Neural progenitor cell (in vitro differentiated cells): ENCODE measurements at regions not wholly inside any gene's neighbourhood (a gene's known extent, or its start where the extent isn't known, plus 50 kb on each side); places are given as distances from the start of the nearest gene placed in this dataset.
A peak's percentile ranks its signal among the peaks of the same experiment; 100 is the strongest.
"Not testable (repeated sequence)": the region's sequence is repeated elsewhere in the genome, so short reads cannot be mapped to it uniquely, and the experiment has no call there.

Experiments
- DNase-seq: peaks from one replicate; pipeline ENCODE4 v3.0.0-alpha.2; 2016; ENCODE audit warnings: low spot score
- H2AFZ ChIP-seq: fragments of 200-600 bp; sonication (generic); replicated peaks from 2 replicates; pipeline ENCODE4 v1.6.1; 2016; ENCODE audit warnings: antibody characterized with exemption
- H3F3A ChIP-seq: fragments of 200-600 bp; sonication (generic); 2 replicates; pipeline ENCODE4 v1.6.1; 2016; ENCODE audit warnings: antibody characterized with exemption, low read depth
- H3K27ac ChIP-seq: fragments of 200-600 bp; sonication (generic); 2 replicates; pipeline ENCODE4 v1.5.1; 2016; ENCODE audit warnings: mild to moderate bottlenecking
- H3K27me3 ChIP-seq: fragments of 200-600 bp; sonication (generic); 2 replicates; pipeline ENCODE4 v1.6.1; 2016; ENCODE audit warnings: mild to moderate bottlenecking, moderate library complexity
- H3K36me3 ChIP-seq: fragments of 200-600 bp; sonication (generic); 2 replicates; pipeline ENCODE4 v1.5.1; 2016
- H3K4me1 ChIP-seq: fragments of 200-600 bp; sonication (generic); 2 replicates; pipeline ENCODE4 v1.6.1; 2016; ENCODE audit warnings: mixed run types
- H3K4me2 ChIP-seq: fragments of 200-600 bp; sonication (generic); 2 replicates; pipeline ENCODE4 v1.6.1; 2016
- H3K4me3 ChIP-seq: fragments of 200-600 bp; sonication (generic); 2 replicates; pipeline ENCODE4 v1.5.1; 2016
- H3K79me2 ChIP-seq: fragments of 200-600 bp; sonication (generic); 2 replicates; pipeline ENCODE4 v1.6.1; 2016; ENCODE audit warnings: low read depth
- H3K9ac ChIP-seq: fragments of 200-600 bp; sonication (generic); 2 replicates; pipeline ENCODE4 v1.6.1; 2016
- H3K9me3 ChIP-seq: fragments of 200-600 bp; sonication (generic); 2 replicates; pipeline ENCODE4 v1.5.1; 2016; ENCODE audit warnings: low read depth
- H4K20me1 ChIP-seq: fragments of 200-600 bp; sonication (generic); 2 replicates; pipeline ENCODE4 v1.6.1; 2016; ENCODE audit warnings: low read depth
- H3K27ac Mint-ChIP-seq: 3 replicates; pipeline ENCODE4 v1.8.0; 2021; ENCODE audit warnings: mixed read lengths
- H3K27me3 Mint-ChIP-seq: 2 replicates; pipeline ENCODE4 v1.8.0; 2022; ENCODE audit warnings: low read depth, mild to moderate bottlenecking, inconsistent platforms, moderate library complexity, mixed read lengths; ENCODE audit not compliant: insufficient read depth
- H3K36me3 Mint-ChIP-seq: 3 replicates; pipeline ENCODE4 v1.8.0; 2021; ENCODE audit warnings: mixed read lengths
- H3K4me1 Mint-ChIP-seq: 3 replicates; pipeline ENCODE4 v1.8.0; 2021; ENCODE audit warnings: mixed read lengths
- H3K4me3 Mint-ChIP-seq: 3 replicates; pipeline ENCODE4 v1.8.0; 2021; ENCODE audit warnings: mild to moderate bottlenecking, moderate library complexity, mixed read lengths
- H3K9me3 Mint-ChIP-seq: 3 replicates; pipeline ENCODE4 v1.8.0; 2020; ENCODE audit warnings: mixed read lengths
- EZH2 ChIP-seq: fragments of 200-600 bp; sonication (generic); IDR thresholded peaks from 2 replicates; pipeline ENCODE4 v1.6.1; 2017; ENCODE audit warnings: antibody characterized with exemption, mild to moderate bottlenecking, moderate library complexity
- EZH2phosphoT487 ChIP-seq: fragments of 200-600 bp; sonication (generic); IDR thresholded peaks from 2 replicates; pipeline ENCODE4 v1.6.1; 2017; ENCODE audit warnings: antibody characterized with exemption
- TF ChIP-seq, protein P1 (sequence below): fragments of 200-600 bp; sonication (generic); IDR thresholded peaks from 2 replicates; pipeline ENCODE4 v1.5.1; 2017; ENCODE audit warnings: antibody characterized with exemption, mild to moderate bottlenecking

DNA sequence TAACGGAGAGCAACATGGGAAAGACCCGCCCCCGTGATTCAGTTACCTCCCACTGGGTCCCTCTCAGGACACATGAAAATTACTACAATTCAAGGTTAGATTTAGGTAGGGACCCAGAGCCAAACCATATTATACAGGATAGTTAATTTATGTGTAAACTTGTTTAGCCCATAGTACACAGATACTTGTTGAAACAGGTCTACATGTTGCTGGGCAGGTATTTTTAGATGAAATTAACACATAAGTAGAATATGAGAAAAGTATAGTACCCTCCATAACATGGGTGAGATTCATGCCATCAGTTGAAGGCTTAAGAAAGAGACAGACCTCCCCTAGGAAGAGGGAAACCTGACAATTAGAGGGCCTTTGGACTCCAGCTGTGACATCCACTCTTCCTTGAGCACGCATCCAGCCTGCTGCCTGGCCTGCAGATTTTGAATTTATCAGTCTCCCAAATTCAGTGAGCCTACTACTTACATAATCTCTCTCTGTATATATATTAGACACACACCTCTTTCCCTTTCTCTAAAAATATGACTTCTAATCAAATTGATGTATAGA lies 463.5 kb upstream of the NETO1 start:
- Histone ChIP-seq H3K36me3 (no peaks in the 10 kb centered on the region), H2AFZ (no peak overlapping the region), H3K9ac (no peak overlapping the region), H3K9me3 (no peaks in the 10 kb centered on the region), H3F3A (no peaks in the 10 kb centered on the region), H3K27me3 (no peaks in the 10 kb centered on the region), H4K20me1 (no peaks in the 10 kb centered on the region), H3K4me1 (peaks cover 9% of the 10 kb centered on the region), H3K4me3 (no peak overlapping the region), H3K27ac (no peak overlapping the region), H3K4me2 (no peak overlapping the region), H3K79me2 (no peaks in the 10 kb centered on the region)
- no peak overlapping the region for H3K4me3 Mint-ChIP-seq
- H3K27me3 Mint-ChIP-seq = no peaks in the 10 kb centered on the region
- no peak overlapping the region for H3K27ac Mint-ChIP-seq
- H3K9me3 Mint-ChIP-seq = no peaks in the 10 kb centered on the region
- H3K4me1 Mint-ChIP-seq = peaks cover 3% of the 10 kb centered on the region
- no peaks in the 10 kb centered on the region for H3K36me3 Mint-ChIP-seq
- TF ChIP-seq, protein P1, sequence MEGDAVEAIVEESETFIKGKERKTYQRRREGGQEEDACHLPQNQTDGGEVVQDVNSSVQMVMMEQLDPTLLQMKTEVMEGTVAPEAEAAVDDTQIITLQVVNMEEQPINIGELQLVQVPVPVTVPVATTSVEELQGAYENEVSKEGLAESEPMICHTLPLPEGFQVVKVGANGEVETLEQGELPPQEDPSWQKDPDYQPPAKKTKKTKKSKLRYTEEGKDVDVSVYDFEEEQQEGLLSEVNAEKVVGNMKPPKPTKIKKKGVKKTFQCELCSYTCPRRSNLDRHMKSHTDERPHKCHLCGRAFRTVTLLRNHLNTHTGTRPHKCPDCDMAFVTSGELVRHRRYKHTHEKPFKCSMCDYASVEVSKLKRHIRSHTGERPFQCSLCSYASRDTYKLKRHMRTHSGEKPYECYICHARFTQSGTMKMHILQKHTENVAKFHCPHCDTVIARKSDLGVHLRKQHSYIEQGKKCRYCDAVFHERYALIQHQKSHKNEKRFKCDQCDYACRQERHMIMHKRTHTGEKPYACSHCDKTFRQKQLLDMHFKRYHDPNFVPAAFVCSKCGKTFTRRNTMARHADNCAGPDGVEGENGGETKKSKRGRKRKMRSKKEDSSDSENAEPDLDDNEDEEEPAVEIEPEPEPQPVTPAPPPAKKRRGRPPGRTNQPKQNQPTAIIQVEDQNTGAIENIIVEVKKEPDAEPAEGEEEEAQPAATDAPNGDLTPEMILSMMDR = no peak
- no peak for TF ChIP-seq EZH2phosphoT487
- TF ChIP-seq EZH2 = no peak
- DNase-seq = peak; percentile 43

DNA sequence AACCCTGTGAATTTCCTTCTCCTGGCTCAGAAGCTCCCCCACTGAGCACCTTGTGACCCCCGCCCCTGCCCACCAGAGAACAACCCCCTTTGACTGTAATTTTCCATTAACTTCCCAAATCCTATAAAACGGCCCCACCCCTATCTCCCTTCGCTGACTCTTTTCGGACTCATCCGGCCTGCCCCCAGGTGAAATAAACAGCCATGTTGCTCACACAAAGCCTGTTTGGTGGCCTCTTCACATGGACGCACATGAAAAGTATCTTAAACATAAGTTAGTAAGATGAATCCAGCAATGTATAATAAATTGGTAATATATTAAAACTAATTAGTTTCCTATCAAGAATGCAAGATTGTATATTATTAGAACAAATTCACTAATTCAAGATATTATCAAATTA lies 462.3 kb upstream of the NETO1 start:
- not testable (repeated sequence) for H3K27me3 ChIP-seq, H3K4me2 ChIP-seq, H3K27ac Mint-ChIP-seq, H4K20me1 ChIP-seq, H3K4me3 ChIP-seq, H3K4me3 Mint-ChIP-seq, DNase-seq, H3K9me3 ChIP-seq, H3K27me3 Mint-ChIP-seq, H3K9me3 Mint-ChIP-seq, H3K36me3 Mint-ChIP-seq, H2AFZ ChIP-seq, H3K36me3 ChIP-seq, H3K4me1 ChIP-seq, H3K27ac ChIP-seq, H3K79me2 ChIP-seq, H3K4me1 Mint-ChIP-seq, H3F3A ChIP-seq, H3K9ac ChIP-seq

DNA sequence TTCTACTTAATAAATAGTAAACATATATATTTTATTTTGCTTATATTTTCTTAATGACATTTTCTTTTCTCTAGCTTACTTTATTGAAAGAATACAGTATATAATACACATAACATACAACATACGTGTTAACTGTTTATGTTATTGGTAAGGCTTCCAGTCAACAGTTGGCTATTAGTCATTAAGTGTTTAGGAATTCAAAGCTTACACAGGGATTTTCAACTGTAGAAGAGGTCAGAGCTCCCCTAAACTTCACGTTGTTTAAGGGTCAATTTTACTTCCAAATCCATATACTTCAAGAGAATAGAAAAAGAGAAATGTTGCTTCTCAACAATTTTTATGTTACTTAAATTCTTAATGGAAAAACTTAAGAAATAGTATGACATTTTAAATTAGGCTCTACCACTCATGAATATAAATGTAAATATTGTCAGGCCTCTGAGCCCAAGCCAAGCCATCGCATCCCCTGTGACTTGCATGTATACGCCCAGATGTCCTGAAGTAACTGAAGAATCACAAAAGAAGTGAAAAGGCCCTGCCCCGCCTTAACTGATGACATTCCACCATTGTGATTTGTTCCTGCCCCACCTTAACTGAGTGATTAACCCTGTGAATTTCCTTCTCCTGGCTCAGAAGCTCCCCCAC lies 456.5 kb upstream of the NETO1 start:
- H3K27ac ChIP-seq, H3K27me3 Mint-ChIP-seq, H3K4me1 ChIP-seq, DNase-seq, H3K4me1 Mint-ChIP-seq, H3K4me3 ChIP-seq, H3K4me2 ChIP-seq, H3K27ac Mint-ChIP-seq, H3K9ac ChIP-seq, H3K36me3 ChIP-seq, H4K20me1 ChIP-seq, H3K27me3 ChIP-seq, H2AFZ ChIP-seq, H3F3A ChIP-seq, H3K36me3 Mint-ChIP-seq, H3K9me3 ChIP-seq, H3K9me3 Mint-ChIP-seq, H3K79me2 ChIP-seq, H3K4me3 Mint-ChIP-seq: not testable (repeated sequence)

DNA sequence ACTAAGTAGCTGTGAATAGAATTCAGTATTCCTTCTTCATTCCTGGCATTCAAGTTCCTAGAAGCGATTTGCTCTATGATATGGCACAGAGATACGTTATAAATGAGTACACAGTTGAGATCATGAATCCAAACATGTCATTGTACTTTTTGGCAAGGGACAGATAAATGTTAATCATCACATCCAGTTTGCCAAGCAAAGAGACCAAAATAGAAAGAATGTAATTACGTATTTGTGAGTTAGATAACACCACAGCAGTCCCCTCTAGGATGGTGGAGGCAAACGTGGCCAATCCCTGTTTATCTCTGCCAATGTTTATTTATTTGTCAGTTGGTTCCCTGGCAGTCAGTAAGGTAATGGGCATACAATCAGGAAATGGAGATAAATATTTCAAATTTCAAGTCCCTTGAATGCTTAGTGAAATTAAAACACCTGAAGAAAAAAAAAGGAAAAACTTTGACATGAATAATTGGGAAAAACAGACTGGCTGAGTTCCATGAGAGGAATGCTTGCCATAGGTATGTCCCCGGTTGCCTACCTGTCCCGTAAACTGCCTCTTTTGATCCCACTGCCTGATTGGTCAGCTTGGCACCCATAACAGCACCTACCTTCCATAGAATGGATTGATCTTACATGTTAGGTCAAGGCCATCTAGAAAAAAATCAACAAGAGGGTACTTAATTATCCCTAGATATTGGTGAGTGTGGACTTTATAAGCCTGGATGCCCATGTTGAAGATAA lies 451.1 kb upstream of the NETO1 start:
- Mint-ChIP-seq H3K4me3 (no peak overlapping the region), H3K4me1 (no peaks in the 10 kb centered on the region), H3K36me3 (no peaks in the 10 kb centered on the region), H3K9me3 (no peaks in the 10 kb centered on the region), H3K27me3 (no peaks in the 10 kb centered on the region), H3K27ac (no peak overlapping the region)
- no peak overlapping the region for H3K4me2 ChIP-seq
- H2AFZ ChIP-seq = no peak overlapping the region
- no peaks in the 10 kb centered on the region for H3K79me2 ChIP-seq
- no peaks in the 10 kb centered on the region for H3K4me1 ChIP-seq
- no peaks in the 10 kb centered on the region for H4K20me1 ChIP-seq
- H3K27me3 ChIP-seq = no peaks in the 10 kb centered on the region
- H3K27ac ChIP-seq = no peak overlapping the region
- no peak overlapping the region for H3K4me3 ChIP-seq
- TF ChIP-seq EZH2 = no peak
- TF ChIP-seq EZH2phosphoT487 = no peak
- TF ChIP-seq, protein P1 = no peak
- H3K9ac ChIP-seq = no peak overlapping the region
- no peak for DNase-seq
- no peaks in the 10 kb centered on the region for H3K36me3 ChIP-seq
- H3K9me3 ChIP-seq = no peaks in the 10 kb centered on the region
- no peaks in the 10 kb centered on the region for H3F3A ChIP-seq
